GM18951 (cell line): ENCODE measurements at regions not wholly inside any gene's neighbourhood (a gene's known extent, or its start where the extent isn't known, plus 50 kb on each side); places are given as distances from the start of the nearest gene placed in this dataset.

Experiments used
- POLR2A ChIP-seq: IDR thresholded peaks from 4 replicates; pipeline ENCODE4 v1.6.1; 2011; ENCODE audit warnings: mild to moderate bottlenecking; ENCODE audit not compliant: insufficient read length, insufficient read depth; ENCODE audit errors: extremely low read depth
- in situ Hi-C: fragments of 300-500 bp; cut with MboI; formaldehyde crosslinking; loops from one replicate; pipeline ENCODE4 v1.12.0; 2022; ENCODE audit warnings: low sequenced_read_pairs, mixed read lengths, inconsistent platforms; ENCODE audit not compliant: unreplicated experiment

DNA sequence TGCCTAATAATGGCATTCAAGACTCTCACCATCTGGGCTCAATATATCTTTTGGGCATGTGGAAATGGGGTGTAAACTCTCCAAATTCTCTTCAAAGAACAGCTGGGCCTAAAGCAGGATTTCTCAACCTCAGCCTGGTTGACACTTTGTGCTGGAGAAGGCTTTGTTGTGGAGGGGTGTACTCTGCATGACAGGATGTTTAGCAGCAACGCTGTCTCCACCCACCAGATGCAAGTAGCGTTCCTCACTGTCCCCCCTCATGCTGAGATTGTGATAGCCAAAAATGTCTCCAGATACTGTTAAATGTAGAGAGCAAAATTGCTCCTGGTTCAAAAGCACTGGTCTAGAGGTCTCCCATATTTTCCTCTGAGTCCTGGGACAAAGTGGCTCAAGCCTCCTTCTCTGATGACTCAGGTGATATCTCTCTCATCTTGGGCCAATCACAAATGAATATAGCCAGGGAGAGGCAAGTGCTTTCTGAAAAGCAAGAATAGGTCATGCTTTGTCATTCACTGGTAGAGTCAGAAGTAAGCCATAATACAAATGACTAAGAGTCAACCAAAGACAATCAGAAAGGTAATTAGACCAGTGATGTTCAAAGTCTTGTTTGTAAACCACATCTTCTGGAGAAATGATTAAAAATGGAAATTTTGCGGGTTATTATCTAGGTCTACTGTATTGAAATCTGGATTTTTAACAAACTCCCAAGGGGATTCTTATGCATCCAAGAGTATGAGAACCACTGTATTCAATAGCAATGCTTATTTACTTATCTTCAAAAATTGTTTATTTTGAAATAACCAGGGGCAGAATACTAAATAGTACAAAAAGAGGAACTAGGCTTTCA, 330.8 kb downstream of the PTEN start:
- in situ Hi-C loops: no loop called here
- no peak for TF ChIP-seq POLR2A

DNA sequence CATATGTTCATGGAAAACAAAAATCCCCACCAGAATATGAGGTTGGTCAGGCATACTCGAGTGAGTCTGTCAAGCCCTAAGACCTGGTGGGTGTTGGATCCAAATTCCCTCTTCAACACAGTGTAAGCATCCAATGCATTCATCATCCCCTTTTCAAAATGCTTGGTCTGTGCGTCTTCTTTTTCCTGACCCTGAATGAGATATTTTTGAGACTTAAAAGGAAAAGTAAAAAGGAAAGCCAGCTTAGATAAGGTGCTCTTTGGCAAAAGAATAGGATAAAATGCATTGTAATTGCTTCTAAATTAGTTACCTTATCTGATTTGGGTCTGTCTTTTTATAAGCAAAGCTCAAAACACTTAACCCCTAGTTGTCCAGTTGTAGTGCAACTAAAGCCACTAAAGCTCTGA, 331.5 kb downstream of the PTEN start:
- TF ChIP-seq POLR2A: no peak

DNA sequence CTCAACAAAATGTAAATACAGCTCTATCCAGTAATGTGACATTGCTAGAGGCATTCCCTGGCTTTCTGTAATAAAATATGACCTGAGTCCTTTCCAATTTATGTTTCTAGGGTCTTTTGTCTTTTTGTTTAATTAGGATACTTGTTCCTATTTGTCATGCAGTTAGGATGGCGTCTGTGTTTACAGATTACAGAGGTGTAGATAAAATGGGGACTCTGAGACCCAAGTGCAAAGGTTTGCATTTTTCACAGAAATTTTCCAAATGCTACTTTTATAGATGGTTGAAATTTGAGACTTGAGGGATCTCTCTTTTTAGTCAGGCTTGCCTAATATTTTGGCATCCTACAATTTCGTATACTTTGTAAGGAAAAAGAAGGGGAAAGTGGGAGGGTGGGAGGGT, 332.4 kb downstream of the PTEN start:
- in situ Hi-C loops: no loop called here
- no peak for TF ChIP-seq POLR2A

More for the DNA sequence above, 331.5 kb downstream of the PTEN start:
- in situ Hi-C loops: no loop called here

- in situ Hi-C loops: no loop called here
- no peak for TF ChIP-seq POLR2A
Observed at GRCh38 chr10:88196291-88196690, 332.9 kb downstream of the PTEN start.

GRCh38 chr10:88198023-88198422, 334.6 kb downstream of the PTEN start:
- in situ Hi-C loops: no loop called here
- TF ChIP-seq POLR2A: no peak

DNA sequence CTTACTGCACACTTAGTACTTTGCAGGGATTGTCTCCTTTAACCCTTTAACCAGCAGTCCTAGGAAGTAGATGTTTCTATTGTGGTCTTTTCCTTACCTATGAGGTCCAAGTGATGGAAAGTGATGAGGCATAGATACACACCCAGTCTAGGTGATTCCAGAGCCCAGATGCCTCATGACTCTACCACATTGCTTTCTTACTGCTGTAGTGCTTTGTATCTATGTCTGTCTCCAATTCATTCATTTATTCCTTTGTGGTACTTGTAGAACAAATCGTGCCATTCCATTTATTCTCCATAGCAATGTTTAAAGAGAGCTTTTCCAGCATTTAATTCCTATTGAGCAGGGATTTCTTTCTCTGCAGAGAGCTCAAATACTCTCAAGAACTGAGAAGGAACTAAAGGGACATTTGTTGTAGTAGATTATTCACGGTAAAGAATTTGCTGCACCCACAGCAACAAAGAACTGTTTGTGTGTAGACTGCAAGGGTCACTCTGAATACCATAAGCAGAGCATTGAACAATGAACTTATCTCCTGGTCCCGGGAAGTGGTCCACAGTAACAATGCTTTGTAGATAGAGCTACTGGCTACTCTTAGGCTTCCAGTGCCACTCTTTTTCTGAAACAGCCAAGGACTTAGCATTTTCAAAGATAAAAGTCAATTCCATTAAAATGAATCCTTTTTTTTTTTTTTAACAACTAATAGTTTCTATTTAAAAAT, 337.0 kb downstream of the PTEN start:
- no peak for TF ChIP-seq POLR2A
- in situ Hi-C loops: no loop called here

DNA sequence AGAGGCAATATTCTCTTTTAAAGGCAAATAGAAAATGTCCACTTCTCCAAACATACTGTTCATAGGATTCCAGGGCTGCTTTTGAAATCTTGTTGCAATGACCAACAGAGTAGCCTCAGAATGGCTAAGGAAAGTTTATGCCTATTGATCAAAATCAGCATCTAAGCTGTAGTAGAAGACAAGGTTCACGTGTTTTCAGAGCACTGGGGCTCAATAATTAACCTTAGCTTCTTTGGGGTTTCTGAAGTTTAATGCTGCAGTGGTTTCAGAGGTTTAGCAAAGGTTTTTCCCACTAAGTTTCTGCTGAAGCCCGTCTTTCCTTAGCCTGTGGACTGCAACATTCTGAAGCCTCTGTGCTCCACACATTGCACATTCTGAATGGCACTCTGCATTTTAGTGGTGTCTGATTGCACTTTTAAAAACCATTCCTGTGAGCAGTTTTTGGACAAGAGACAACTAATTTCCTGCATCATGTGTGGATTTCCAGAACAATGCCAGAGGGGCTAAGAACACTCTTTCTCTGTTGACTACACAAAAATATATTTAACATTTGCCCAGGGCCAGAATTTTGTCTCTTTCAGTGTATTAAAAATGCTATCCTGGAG, 342.5 kb downstream of the PTEN start:
- TF ChIP-seq POLR2A: no peak

GRCh38 chr10:88207121-88207546, 343.7 kb downstream of the PTEN start:
- in situ Hi-C loops: no loop called here
- TF ChIP-seq POLR2A: no peak

More for the DNA sequence above, 342.5 kb downstream of the PTEN start:
- in situ Hi-C loops: no loop called here

GRCh38 chr10:88209231-88209630, 345.8 kb downstream of the PTEN start:
- in situ Hi-C loops: no loop called here
- TF ChIP-seq POLR2A: no peak

DNA sequence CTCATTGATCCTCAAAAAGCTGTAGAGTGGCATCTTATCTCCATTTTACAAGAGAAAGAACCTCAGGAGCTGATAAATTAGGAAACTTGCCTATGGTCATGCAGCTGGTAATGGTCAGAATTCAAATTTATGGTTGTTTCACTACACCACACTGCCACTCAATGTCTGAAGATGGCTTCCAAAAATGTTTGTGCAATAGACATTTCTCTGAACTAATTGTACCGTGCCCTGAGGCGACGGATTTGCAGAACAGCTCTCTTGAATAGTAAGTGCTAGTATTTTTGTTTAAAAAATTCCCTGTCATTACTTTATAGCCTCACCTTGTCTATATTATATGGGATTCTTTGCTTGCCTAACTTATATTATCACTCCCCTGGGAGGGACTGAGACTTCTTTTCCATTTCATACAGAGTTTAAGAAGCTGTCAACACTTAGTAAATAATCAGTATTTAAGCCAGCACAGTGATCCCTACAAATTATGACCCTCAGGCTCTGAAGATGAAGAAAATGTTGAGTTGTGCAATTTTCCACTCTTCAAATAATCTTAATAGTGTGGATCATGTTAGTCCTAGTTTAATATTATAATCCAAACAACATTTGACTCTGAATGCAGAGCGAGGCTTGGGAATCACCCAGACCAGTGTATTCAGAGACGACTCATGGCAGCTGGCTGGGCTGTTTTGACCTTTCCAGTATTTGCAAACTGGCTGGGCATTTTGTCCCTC, 346.6 kb downstream of the PTEN start:
- TF ChIP-seq POLR2A: no peak
- in situ Hi-C loops: no loop called here

GRCh38 chr10:88211230-88211629, 347.8 kb downstream of the PTEN start:
- in situ Hi-C loops: no loop called here
- TF ChIP-seq POLR2A: no peak

- in situ Hi-C loops: no loop called here
- TF ChIP-seq POLR2A: no peak
Observed at GRCh38 chr10:88212069-88212468, 348.6 kb downstream of the PTEN start.

DNA sequence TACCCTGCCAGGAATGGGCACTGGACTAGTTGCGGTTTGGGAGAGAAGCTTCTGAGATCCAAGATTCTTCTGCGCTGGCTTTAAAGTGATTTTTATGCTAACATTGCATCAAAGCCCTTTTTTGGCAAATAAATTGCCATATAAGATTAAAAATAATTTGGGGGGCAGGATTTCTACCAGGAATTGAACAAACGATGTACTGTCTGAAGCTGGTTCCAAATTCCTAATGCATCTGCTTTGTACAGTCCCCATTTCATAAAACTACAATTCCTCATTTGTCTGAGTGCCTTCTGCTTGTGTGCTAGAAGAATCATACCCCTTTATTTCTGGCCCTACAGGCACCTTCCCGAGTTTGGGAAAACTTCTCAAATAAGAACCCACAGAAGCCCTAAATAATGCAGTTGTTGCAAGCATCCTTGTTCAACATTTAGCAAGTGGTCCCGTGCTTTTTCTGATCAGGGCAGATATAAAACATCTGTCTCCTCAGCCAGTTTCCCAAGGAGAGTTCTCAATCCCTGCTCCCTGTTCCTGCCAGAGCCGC, 349.7 kb downstream of the PTEN start:
- in situ Hi-C loops: no loop called here
- no peak for TF ChIP-seq POLR2A
